GM12892 (cell line): ENCODE measurements at regions not wholly inside any gene's neighbourhood (a gene's known extent, or its start where the extent isn't known, plus 50 kb on each side); places are given as distances from the start of the nearest gene placed in this dataset.

ENCODE experiments used
- POLR2A ChIP-seq: IDR thresholded peaks from 2 replicates; pipeline ENCODE4 v1.6.1; 2011; ENCODE audit warnings: low read depth, low read length, control low read depth
- POLR2AphosphoS5 ChIP-seq: IDR thresholded peaks from 2 replicates; pipeline ENCODE4 v1.6.1; 2011; ENCODE audit warnings: low read depth, low read length, control low read depth

- no peak for TF ChIP-seq POLR2A
- TF ChIP-seq POLR2AphosphoS5: no peak
Measured at GRCh38 chr16:17777408-17777863, 306.7 kb upstream of the XYLT1 start.
